ENCODE measurements at regions not wholly inside any gene's neighbourhood (a gene's known extent, or its start where the extent isn't known, plus 50 kb on each side); places are given as distances from the start of the nearest gene placed in this dataset.

GRCh38 chr4:178523038-178523437, 1080.8 kb upstream of the AGA start:
- DNase-seq (no peak), ATAC-seq (no peak)
- H3K4me3 ChIP-seq: no peak overlapping the region
- H3K27me3 ChIP-seq: no peaks in the 10 kb centered on the region
- WGBS, 4 donors: 67 to 83% (median 78%) methylated on average over 3 of the region's 3 CpGs
- no peak overlapping the region for H3K27ac ChIP-seq
- no peaks in the 10 kb centered on the region for H3K36me3 ChIP-seq
- H3K4me1 ChIP-seq: no peaks in the 10 kb centered on the region
- TF ChIP-seq POLR2A (IDR thresholded peaks at IDR 0.05) (no peak), CTCF (IDR thresholded peaks at IDR 0.05) (no peak)
- intact Hi-C loops (cut with DNase I): no loop called here
- peaks cover 0 to 4% (median 0%) of the 10 kb centered on the region in 12 donors for H3K9me3 ChIP-seq

GRCh38 chr4:178535939-178536579, 1093.8 kb upstream of the AGA start:
- no peak for TF ChIP-seq POLR2A (IDR thresholded peaks at IDR 0.05)
- no peak for TF ChIP-seq CTCF (IDR thresholded peaks at IDR 0.05)
- Histone ChIP-seq H3K27ac (no peak overlapping the region), H3K4me1 (no peaks in the 10 kb centered on the region), H3K27me3 (no peaks in the 10 kb centered on the region), H3K9me3 (peaks cover 0 to 3% (median 0%) of the 10 kb centered on the region in 12 donors), H3K4me3 (no peak overlapping the region), H3K36me3 (no peaks in the 10 kb centered on the region)
- DNase-seq (no peak), ATAC-seq (no peak)
- intact Hi-C loops (cut with DNase I): no loop called here
- WGBS, 4 donors: 53 to 71% (median 59%) methylated on average over 3 of the region's 3 CpGs

- intact Hi-C loops (cut with DNase I): no loop called here
- H3K9me3 ChIP-seq: no peaks in the 10 kb centered on the region
- DNase-seq: no peak
- WGBS, 4 donors: 0 to 71% (median 1%) methylated on average over 1 of the region's 1 CpG
- H3K27me3 ChIP-seq: no peaks in the 10 kb centered on the region
- H3K27ac ChIP-seq: no peak overlapping the region
- TF ChIP-seq CTCF (IDR thresholded peaks at IDR 0.05) (no peak), POLR2A (IDR thresholded peaks at IDR 0.05) (no peak)
- ATAC-seq: no peak
- no peaks in the 10 kb centered on the region for H3K36me3 ChIP-seq
- no peak overlapping the region for H3K4me3 ChIP-seq
- H3K4me1 ChIP-seq: no peaks in the 10 kb centered on the region
Measured at GRCh38 chr4:178553201-178553600, 1111.0 kb upstream of the AGA start.

- no peaks in the 10 kb centered on the region for H3K9me3 ChIP-seq
- 75 to 88% (median 81%) methylated on average over 1 of the region's 1 CpG for WGBS, 4 donors
- H3K4me1 ChIP-seq: no peaks in the 10 kb centered on the region
- H3K36me3 ChIP-seq: no peaks in the 10 kb centered on the region
- H3K27me3 ChIP-seq: no peaks in the 10 kb centered on the region
- TF ChIP-seq CTCF (IDR thresholded peaks at IDR 0.05) (no peak), POLR2A (IDR thresholded peaks at IDR 0.05) (no peak)
- no peak for ATAC-seq
- no peak overlapping the region for H3K27ac ChIP-seq
- no peak for DNase-seq
- intact Hi-C loops (cut with DNase I): no loop called here
- no peak overlapping the region for H3K4me3 ChIP-seq
Measured at GRCh38 chr4:178554352-178554751, 1112.1 kb upstream of the AGA start.

Measured in heart left ventricle (tissue), 16 donors.